Stimulated activated CD8-positive, alpha-beta memory T cell treated with anti-CD3 and anti-CD28 coated beads, Interleukin-12 subunit alpha, Interleukin-12 subunit beta, amount 100 ng/mL, for 4 hours (primary cell): ENCODE measurements at regions not wholly inside any gene's neighbourhood (a gene's known extent, or its start where the extent isn't known, plus 50 kb on each side); places are given as distances from the start of the nearest gene placed in this dataset.
"Not testable (repeated sequence)": the region's sequence is repeated elsewhere in the genome, so short reads cannot be mapped to it uniquely, and the experiment has no call there.

Source experiments
- DNase-seq: peaks from one replicate; pipeline ENCODE4 v3.0.0-alpha.2; 2020; ENCODE audit warnings: low read depth

DNA sequence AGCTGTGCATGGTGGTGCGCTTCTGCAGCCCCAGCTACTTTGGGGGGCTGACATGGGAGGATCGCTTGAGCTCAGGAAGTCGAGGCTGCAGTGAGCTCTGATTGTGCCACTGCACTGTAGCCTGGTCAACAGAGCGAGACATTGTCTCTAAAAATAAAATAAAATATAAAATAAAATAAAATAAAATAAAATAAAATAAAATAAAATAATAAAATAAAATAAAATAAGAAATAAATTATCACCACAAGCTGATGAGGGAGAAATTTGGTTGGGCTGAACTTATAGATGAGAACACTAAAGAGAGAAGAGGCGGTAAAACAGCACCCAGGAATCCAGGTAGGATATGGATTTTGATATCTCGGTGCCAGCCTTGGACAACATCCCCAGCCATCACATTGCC lies 933.7 kb downstream of the NLGN4X start:
- DNase-seq, result no peak

DNA sequence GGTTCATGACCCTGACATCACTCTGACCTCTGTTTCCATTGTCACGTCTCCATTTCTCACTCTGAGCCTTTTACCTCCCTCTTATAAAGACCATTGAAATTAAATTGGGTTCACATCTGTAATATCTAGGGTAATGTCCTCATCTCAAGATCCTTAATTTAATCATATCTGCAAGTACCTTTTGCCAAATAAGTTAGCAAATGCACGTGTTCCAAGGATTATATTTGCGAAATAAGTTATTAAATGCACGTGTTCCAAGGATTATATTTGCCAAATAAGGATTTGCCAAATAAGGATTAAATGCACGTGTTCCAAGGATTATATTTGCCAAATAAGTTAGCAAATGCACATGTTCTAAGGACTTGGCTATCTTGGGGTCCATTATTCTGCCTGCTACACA lies 938.0 kb downstream of the NLGN4X start:
- DNase-seq, result no peak

DNA sequence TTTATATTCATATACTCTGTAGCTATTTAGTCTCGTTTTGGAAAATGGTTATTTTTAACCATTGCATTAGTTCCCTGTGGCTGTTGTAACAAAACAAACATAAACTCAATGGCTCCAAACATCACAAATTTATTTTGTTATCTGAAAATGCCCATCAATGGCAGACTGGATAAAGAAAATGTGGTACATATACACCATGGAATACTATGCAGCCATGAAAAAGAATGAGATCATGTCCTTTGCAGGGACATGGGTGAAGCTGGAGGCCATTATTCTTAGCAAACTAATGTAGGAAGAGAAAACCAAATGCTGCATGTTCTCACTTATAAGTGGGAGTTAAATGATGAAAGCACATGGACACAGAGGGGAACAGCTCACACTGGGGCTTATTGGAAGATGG lies 938.7 kb downstream of the NLGN4X start:
- DNase-seq, result not testable (repeated sequence)

DNA sequence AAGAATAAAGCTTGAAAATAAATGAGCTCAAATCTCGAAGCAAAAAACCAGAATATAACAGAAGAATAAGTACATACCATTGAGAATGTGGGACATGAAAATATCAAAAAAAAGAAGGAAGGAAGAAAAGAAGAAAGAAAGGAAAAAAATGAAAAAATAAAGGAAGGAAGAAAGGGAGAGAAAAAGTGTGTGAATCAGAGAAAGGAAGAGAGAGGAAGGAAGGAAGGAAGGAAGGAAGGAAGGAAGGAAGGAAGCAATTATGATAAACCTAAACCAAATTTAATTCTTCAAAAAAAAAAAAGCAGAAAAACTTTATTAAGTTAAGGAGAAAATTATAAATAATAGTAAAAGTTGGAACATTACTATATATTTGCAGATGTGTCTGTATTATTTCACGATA lies 949.8 kb downstream of the NLGN4X start:
- no peak for DNase-seq

DNA sequence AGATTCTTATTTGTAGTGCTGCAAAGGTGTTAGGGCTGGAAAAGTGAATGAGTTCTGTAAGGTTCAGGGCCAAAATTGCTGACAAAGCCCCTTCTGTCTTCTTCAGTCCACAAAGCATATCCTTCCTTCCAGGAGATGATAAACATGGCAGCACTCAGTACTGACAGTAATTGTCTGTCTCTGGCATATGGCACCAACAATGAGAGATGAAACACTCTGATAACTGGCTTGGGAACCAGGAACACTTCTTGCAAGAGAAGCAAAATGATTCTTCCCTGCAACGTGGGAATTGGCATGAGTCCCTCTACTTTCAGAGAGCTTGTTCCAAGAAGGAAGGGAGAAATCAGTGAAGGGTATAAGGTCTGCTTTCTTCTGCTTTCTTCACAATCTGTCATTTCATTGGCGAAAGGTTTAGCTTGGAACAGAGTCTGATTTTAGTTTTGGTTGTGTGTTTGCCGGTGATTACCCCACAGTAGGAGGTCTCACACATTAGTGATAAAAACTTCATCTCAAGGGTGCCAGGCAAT lies 963.3 kb downstream of the NLGN4X start:
- DNase-seq, result no peak

DNA sequence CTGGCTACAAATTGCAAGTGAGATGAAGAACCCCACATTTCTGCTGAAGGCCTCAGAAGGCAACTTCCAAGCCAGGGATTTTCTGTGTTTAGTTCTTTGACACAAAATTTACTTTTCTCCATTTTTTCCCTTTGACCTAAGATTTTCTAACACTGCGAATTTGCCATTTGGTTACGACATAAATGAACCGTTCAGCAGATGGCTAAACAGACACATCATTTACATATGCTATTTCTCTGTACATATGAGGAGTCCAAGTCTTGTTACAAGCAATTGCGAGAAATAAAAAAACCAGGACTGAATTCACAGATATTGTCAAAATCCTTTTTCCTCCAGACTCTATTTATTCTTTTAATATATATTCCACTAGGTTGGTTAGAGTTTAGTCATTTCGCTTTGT lies 978.6 kb downstream of the NLGN4X start:
- no peak for DNase-seq

DNA sequence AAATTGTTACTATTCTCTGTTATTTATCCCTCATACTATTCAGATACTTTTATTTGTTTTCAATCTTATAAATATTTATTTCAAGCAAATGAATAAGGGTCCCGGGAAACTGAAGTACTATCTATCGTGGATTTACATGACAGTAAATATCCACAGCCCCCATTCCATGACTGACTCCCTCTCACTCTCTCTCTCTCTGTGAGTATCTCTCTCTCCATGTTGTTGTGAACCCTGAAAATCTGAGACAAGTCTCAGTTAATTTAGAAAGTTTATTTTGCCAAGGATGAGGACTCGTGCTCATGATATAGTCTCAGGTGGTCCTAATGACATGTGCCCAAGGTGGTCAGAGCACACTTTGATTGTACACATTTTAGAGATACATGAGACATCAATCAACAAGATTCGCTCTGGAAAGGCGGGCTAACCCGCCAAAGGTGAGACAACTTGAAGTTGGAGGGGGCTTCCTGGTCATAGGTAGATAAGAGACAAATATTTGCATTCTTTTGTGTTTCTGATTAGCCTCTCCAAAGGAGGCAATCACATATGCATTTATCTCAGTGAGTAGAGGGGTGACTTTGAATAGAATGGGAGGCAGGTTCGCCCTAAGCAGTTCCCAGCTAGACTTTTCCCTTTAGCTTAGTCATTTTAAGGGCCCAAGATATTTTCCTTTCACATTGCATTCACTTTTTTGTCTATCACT lies 986.4 kb downstream of the NLGN4X start:
- DNase-seq, result no peak

DNA sequence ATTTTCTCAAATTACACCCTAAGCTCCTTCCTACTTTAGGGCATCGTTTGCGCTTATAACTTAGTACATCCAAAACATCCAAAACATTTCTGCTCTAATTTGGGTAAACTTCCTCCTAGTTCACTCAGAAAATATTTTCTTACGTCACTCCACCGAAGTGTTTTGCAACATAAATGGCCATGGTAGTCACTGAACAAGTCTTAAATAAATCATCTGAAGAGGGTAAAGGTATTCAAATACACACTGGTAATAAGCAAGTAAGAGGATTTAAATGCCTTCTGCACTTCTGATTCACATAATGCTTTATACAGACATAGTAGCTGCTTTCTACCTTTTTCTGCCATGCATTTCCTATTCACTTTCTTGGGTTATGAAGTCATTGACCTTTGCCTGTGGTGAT lies 991.9 kb downstream of the NLGN4X start:
- no peak for DNase-seq

DNA sequence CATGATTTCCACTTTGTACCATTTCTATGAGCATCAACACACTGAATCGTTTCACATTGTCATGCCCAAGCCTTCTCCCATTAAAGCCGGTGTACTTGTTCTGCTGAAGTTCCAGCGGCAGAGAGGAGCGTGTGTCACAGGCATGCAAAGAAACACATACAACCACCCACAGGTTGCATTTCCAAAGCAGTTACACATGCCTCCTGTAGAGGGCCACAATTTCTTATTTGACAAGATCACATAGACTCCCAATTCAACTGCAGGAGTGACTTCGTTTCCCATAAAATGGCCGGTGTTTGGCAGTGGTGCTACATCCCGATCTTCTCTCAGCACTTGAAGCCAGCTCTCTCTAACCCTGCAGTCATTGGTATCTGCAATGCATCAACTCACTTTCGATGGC lies 992.6 kb downstream of the NLGN4X start:
- no peak for DNase-seq

DNA sequence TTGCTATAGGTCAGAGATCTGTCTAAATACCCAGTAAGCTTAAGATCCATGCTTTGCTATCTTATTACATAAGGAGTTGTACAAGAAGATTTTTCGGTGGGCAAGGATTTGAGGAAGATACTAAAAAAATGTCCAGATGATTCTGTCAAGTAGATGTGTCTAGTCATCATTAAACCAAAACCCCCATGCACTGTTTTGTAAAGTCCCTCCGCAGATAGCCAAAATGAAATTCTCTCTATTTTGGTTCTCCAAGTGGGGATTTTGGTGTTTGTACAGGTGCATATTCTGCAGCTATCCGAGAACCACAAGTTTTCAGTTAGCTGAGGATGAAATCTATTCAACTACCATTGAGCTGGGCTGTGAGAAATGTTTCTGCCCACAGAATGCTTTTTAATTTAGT lies 994.8 kb downstream of the NLGN4X start:
- DNase-seq, result no peak

DNA sequence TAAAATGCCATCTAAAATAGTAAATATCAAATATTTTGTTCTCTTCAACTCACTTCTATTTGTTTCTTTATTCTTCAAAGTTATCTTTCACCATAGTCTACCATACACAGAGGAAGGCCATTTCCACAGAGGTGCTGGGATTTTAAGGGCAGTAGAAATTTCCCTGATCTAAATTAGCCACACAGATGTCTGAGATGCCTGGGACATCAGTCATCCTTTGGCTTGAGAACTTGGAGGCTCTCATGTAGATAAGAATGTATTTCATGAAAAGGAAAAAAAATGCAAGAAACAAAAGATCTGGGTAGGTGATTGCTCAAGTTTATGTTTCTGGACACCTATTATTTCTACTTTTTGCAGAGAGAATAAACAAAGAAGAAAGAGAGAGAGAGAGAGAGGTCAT lies 1008.2 kb downstream of the NLGN4X start:
- no peak for DNase-seq

DNA sequence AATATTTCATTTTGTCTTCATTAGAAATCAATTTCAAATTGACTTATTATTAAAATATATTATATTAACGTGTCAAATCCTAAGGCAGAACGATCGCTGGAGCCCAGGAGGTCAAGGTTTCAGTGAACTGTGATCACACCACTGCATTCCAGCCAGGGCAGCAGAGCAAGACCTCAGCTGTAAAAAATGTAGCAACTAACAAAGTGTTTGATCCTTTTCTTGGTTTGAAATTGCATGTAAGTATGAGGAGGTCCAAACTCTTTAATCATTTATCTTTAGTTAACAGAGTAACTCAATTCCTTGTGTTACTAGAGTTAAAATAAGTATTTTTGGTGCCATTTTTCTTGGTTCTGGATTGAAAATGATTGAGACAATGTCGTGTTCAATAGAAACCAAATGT lies 1033.9 kb downstream of the NLGN4X start:
- no peak for DNase-seq

DNA sequence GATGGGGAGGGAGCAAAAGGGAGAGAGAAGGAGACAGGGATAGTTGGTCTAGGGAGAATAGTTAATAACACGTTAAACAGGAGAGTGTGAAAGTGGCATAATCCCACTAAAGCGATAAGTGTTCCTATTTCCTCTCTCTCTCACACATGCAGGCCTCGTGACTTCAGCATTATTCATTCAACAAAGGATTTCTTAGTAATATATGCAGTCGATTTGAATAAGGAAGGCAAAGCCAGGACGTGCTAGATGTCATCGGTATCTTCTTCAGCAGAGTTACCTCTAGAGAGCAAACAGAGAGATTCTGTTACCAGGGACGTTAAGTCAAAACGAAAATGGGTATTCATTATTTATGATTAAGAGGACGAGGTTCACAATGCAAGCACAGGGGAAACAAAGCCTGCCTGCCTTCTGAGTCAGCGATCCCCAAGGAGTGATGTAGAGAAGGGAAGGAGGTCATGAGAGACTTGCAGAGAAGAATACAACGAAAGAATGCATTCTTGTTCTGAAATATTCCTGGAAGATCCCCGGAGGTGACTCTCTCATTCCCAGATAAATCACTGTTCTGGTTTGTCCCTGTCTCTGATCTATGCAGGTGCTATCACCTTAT lies 1048.4 kb downstream of the NLGN4X start:
- DNase-seq, result no peak

DNA sequence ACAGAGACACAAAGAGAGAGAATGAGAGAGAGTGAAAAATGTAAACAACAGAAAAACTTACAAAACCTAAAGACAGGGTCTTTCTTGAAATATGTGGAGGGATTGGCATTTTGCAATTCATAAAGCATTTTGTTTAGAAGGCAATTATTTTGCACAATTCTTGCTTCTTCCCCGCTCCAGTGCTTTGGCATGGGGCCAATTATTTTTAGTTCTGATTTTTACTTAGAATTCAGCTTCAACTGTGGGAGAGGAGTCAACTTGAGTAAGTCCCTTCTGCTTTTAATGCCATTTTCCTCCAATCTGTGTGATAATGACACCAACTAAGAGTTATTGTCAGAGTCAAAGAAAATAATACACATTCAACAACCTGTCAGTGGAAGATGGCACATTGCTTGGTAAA lies 1051.9 kb downstream of the NLGN4X start:
- no peak for DNase-seq

DNA sequence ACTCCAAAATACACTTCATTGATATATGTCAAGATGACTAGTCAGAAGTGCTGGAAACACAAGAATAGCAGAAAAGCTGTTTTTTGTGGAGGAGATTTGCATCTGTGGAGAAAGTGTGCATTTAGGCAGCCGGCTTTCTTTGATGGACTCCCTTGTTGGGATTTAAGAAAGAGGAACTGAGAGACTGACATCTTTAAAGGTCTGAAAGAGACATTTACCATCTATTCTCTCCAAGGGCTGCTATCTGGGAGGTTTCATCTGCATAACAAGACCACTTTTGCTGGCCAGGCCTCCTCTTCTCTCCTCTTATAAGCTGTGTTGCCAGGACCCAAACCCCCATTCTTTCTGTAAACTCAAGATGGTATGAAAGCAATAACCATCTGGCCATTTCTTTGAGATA lies 1065.0 kb downstream of the NLGN4X start:
- no peak for DNase-seq

DNA sequence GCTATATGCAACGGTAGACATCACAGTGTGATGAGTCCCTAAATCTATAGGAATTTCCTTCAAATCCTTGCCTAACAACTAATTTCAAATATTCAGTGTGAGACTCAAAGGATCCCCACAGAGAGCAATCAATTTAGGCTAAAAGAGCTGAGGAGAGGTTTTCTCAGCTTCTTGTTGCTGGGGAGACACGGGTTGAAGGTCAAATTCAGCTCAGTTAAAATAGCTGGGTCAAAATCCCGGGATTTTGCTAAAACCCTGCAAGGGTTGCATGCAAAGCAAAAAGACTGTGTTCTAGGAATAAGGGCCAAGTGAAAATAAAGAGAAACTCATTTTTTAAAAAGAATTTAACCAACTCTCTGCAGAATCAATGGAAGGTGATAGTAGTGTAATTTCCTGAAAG lies 1073.4 kb downstream of the NLGN4X start:
- no peak for DNase-seq

DNA sequence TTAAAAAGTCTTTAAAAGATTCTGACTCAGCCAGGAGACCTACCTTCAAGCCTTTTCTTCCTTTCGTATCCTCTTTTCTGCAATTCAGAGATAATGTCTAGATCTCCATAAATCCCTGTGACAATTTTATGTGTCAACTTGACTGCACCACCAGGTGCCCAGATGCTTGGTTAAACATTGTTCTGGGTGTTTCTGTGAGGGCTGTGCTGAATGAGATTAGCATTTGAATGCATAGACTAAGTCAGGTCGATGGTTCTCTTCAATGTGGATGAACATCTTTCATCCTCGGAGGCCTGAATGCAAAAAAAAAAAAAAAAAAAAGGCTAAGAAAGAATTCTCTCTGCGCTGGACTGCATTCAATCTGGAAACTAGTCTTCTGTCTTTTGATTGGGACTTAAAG lies 1082.7 kb downstream of the NLGN4X start:
- no peak for DNase-seq

DNA sequence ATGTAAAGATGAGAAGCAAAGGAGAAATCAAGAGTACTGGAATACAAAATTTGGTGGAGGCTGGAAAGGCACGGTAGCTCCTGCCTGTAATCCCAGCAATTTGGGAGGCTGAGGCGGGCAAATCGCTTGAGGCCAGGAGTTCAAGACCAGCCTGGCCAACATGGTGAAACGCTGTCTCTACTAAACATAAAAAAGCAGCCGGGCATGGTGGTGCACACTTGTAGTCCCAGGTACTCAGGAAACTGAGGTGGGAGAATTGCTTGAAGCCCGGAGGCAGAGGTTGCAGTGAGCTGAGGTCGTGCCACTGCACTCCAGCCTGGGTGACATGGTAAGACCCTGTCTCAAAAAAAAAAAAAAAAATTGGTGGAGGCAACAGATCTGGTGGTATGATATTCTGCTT lies 1086.0 kb downstream of the NLGN4X start:
- DNase-seq, result no peak

DNA sequence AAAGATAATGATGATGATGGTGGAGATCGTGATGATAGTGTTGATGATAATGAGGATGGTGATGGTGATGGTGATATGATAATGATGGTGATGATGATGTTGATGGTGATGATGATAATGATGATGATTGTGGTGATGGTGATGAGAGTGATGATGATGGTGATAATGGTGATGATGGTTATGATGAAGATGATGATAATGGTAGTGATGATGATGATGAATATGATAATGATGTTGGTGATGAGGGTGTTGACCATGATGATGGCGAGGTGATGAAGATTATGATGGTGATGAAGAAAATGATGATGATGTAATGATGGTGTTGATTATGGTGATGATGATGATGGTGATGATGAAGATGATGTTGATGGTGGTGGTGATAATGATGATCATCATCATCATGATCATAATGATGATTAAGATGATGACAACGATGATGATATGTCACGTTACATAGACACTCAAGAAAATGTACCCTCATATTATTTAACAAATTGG lies 1106.4 kb downstream of the NLGN4X start:
- DNase-seq, result no peak

DNA sequence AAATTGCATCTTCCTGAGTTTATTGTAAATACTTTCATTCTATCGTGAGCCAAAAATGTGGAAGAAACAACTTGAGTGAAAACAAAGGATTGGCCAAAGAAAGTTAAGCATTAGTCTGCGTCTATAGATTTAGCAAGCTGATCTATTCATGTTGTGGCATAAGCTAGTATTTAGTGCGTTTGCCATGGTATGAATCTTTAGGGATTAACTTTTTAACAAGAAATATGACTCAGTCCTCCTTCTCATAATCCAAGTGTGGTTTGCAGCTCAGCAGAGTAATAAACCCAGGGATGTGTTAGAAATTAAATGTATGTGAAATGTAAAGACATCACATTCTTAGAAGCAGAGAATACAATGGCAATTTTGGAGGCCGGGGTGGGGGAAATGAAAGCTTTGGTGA lies 1110.9 kb downstream of the NLGN4X start:
- DNase-seq, result no peak

DNA sequence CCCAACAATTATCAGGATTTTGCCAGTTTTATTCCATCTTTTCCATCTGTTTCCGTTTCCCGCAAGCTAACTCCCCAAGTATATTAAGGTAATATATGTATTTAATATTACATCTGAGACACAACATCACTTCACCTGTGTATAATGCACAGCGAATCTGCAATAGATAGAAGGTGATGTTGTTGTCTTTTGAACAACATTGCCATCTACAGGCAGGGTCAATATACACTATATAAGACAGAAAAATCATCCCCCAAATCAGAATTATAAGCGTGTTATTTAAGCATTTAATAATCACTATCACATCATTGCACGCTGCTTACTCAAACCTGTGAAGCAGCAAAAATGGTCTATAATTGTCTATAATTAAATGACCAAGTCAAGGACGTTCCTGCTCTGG lies 1115.5 kb downstream of the NLGN4X start:
- DNase-seq, result no peak

DNA sequence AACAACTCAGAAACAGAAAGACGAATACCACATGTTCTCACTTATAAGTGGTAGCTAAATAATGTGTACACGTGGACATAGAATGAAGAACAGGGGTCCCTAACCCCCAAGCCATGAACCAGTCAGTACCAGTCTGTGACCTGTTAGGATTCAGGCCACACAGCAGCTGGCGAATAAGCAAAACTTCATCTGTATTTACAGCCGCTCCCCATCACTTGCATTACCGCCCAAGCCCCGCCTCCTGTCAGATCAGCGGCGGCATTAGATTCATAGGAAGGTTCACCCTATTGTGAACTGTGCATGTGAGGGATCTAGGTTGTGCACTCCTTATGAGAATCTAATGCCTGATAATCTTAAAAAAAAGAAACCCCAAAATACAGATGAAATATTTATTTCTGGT lies 1128.7 kb downstream of the NLGN4X start:
- DNase-seq, result no peak

DNA sequence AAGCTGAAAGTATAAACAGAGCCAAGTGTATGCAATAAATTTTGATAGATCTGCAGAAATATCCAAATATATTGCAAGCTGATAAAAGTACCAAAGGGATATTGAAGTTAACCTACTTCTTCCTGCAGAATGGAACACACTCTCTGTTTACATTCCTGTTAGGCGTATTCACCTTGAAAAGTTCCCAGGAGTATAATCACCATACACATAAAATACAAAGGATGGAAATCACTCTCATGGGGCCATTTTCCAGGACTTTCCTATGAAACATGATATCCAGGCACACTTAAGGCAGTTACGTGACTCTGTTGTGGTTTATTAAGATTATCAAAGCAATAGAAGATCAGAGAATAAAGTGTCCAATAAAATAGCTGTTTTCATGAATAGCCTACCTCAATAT lies 1142.3 kb downstream of the NLGN4X start:
- no peak for DNase-seq

DNA sequence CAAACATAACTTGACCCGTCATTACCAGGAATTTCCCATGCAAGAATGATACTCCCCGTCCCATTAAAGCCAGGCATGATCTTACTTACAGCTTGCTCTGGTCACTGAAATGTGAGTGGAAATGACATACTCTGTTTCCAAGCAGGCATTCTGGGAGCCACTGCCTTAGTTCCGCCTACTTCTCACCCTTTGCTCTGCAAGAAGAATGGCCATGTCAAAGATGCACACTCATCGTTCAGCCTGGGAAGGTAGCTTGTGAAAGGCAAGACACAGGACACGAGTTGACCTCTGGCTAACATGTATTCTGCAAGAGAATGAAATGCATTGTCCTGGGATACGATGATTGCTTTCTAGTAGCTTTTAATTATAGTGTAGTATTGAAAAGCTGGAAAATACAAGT lies 1144.4 kb downstream of the NLGN4X start:
- no peak for DNase-seq
